Right atrium auricular region (tissue), 2 donors: ENCODE measurements at regions not wholly inside any gene's neighbourhood (a gene's known extent, or its start where the extent isn't known, plus 50 kb on each side); places are given as distances from the start of the nearest gene placed in this dataset.
A peak's percentile ranks its signal among the peaks of the same experiment; 100 is the strongest.

Source experiments
- DNase-seq: peaks from one replicate; pipeline ENCODE4 v3.0.0-alpha.2; 2019; ENCODE audit warnings: low spot score
- H3K27ac ChIP-seq, 2 donors: fragments of 200-600 bp; sonication (generic); 1 replicate in 1 of 2; 2 replicates in 1 of 2; pipeline ENCODE4 v1.5.1; 2016 to 2019
- H3K27me3 ChIP-seq, 2 donors: fragments of 200-600 bp; sonication (generic); one replicate each; pipeline versions ENCODE4 v1.5.1 to v1.6.0; 2017 to 2019
- H3K36me3 ChIP-seq: fragments of 200-600 bp; sonication (generic); one replicate; pipeline ENCODE4 v1.5.1; 2016
- H3K4me1 ChIP-seq, 2 donors: fragments of 200-600 bp; sonication (generic); one replicate each; pipeline versions ENCODE4 v1.5.1 to v1.6.0; 2017 to 2019
- H3K4me3 ChIP-seq, 2 donors: fragments of 200-600 bp; sonication (generic); 1 replicate in 1 of 2; 2 replicates in 1 of 2; pipeline ENCODE4 v1.5.1; 2017 to 2019; ENCODE audit warnings: mild to moderate bottlenecking in 1 of 2, moderate library complexity in 1 of 2
- H3K9me3 ChIP-seq, 2 donors: fragments of 200-600 bp; sonication (generic); one replicate each; pipeline ENCODE4 v1.5.1; 2019
- TF ChIP-seq, protein P1 (sequence below), 2 donors: fragments of 200-600 bp; sonication (generic); IDR thresholded peaks; one replicate each; pipeline ENCODE4 v1.5.1; 2019; ENCODE audit warnings: antibody characterized with exemption in 2 of 2

DNA sequence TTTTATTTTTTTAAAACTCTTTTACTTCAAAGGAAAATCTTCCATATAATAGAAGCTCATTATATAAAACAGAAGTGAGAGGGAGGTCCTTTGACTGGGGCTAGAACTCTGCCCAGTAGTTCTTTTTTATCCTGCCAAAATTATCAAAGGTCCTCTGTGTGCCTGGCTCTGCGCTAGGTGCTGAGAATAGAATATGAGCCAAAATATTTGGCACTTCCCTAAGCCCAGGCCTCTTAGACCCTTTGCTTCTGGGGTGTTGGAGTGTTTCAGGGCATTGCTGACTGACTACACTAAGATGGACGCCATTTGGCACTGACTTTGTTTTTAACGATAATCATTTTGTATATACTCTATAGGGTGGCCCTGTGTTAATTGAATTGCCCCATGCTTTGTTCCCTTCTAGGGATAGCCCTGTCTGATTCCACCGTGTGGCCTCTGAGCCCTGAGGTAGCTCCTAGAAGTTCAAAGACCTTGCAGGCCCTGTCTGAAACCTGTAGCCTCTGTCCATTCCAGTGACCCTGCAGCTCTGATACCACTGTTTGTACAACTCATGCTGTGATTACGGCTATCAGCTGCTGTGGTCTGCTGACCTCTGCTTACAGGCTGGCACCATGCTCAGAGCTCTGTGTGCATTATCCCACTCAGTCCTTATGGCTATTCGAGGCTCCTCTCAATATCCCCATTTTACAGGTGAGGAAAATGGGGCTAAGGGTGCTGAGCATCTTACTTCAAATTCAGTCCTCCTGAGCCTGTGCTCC, 84.3 kb upstream of the SHB start:
- TF ChIP-seq, protein P1, sequence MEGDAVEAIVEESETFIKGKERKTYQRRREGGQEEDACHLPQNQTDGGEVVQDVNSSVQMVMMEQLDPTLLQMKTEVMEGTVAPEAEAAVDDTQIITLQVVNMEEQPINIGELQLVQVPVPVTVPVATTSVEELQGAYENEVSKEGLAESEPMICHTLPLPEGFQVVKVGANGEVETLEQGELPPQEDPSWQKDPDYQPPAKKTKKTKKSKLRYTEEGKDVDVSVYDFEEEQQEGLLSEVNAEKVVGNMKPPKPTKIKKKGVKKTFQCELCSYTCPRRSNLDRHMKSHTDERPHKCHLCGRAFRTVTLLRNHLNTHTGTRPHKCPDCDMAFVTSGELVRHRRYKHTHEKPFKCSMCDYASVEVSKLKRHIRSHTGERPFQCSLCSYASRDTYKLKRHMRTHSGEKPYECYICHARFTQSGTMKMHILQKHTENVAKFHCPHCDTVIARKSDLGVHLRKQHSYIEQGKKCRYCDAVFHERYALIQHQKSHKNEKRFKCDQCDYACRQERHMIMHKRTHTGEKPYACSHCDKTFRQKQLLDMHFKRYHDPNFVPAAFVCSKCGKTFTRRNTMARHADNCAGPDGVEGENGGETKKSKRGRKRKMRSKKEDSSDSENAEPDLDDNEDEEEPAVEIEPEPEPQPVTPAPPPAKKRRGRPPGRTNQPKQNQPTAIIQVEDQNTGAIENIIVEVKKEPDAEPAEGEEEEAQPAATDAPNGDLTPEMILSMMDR (IDR thresholded peaks at IDR 0.05), result no peak
- Histone ChIP-seq H3K4me3 (no peak overlapping the region), H3K9me3 (no peaks in the 10 kb centered on the region), H3K36me3 (no peaks in the 10 kb centered on the region), H3K27ac (peak overlapping the region in 1 of 2 donors; percentile 41), H3K4me1 (no peaks in the 10 kb centered on the region), H3K27me3 (no peaks in the 10 kb centered on the region)
- DNase-seq, result no peak

- H3K36me3 ChIP-seq, result no peaks in the 10 kb centered on the region
- TF ChIP-seq, protein P1 (IDR thresholded peaks at IDR 0.05), result no peak
These were observed 80.6 kb upstream of the SHB start for GRCh38 chr9:38149647-38150046.

GRCh38 chr9:38146844-38147243, 77.8 kb upstream of the SHB start:
- H3K4me3 ChIP-seq, result no peak overlapping the region
- DNase-seq, result no peak
- no peaks in the 10 kb centered on the region for H3K9me3 ChIP-seq
- H3K4me1 ChIP-seq, result peaks cover 0 to 6% of the 10 kb centered on the region in 2 donors
- H3K27me3 ChIP-seq, result no peaks in the 10 kb centered on the region
- H3K36me3 ChIP-seq, result no peaks in the 10 kb centered on the region
- TF ChIP-seq, protein P1 (IDR thresholded peaks at IDR 0.05), result no peak
- no peak overlapping the region for H3K27ac ChIP-seq

More at GRCh38 chr9:38149647-38150046, 80.6 kb upstream of the SHB start:
- no peaks in the 10 kb centered on the region for H3K9me3 ChIP-seq
- no peak for DNase-seq
- H3K27ac ChIP-seq, result no peak overlapping the region
- no peaks in the 10 kb centered on the region for H3K4me1 ChIP-seq
- no peak overlapping the region for H3K4me3 ChIP-seq
- no peaks in the 10 kb centered on the region for H3K27me3 ChIP-seq

GRCh38 chr9:38145526-38146053, 76.6 kb upstream of the SHB start:
- Histone ChIP-seq H3K4me3 (no peak overlapping the region), H3K27me3 (no peaks in the 10 kb centered on the region), H3K9me3 (no peaks in the 10 kb centered on the region), H3K36me3 (no peaks in the 10 kb centered on the region), H3K4me1 (peaks cover 0 to 14% of the 10 kb centered on the region in 2 donors), H3K27ac (no peak overlapping the region)
- DNase-seq, result no peak
- TF ChIP-seq, protein P1 (IDR thresholded peaks at IDR 0.05), result no peak

DNA sequence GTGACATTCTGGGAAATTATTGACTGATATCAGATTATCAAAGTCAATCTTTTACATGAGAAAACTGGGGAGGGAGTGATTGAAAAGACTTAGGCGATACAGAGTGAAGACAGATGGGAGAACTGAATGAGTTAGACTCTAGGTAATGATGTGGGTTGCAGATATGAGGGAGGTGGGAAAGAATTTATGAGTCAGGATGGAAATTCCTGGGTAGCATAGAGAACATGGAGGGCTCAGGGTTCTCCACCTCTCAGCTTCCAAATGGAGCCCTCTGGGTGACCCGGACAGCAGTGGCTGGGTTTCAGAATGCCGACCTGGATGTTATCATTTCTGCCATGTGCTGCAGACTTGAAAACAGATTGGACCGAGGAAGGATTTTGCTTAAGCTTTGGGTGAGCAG, 75.4 kb upstream of the SHB start:
- Histone ChIP-seq H3K9me3 (no peaks in the 10 kb centered on the region), H3K4me1 (peaks cover 0 to 14% of the 10 kb centered on the region in 2 donors), H3K27me3 (no peaks in the 10 kb centered on the region), H3K4me3 (no peak overlapping the region), H3K27ac (no peak overlapping the region), H3K36me3 (no peaks in the 10 kb centered on the region)
- TF ChIP-seq, protein P1 (IDR thresholded peaks at IDR 0.05), result no peak
- no peak for DNase-seq
